GM23248 (cell line): ENCODE measurements at regions not wholly inside any gene's neighbourhood (a gene's known extent, or its start where the extent isn't known, plus 50 kb on each side); places are given as distances from the start of the nearest gene placed in this dataset.
"Not testable (repeated sequence)": the region's sequence is repeated elsewhere in the genome, so short reads cannot be mapped to it uniquely, and the experiment has no call there.

ENCODE experiments used
- EZH2 ChIP-seq: fragments of 200-600 bp; sonication (generic); IDR thresholded peaks from 2 replicates; pipeline ENCODE4 v1.6.1; 2018; ENCODE audit warnings: antibody characterized with exemption, mild to moderate bottlenecking; ENCODE audit not compliant: insufficient read depth, poor library complexity, severe bottlenecking
- EZH2phosphoT487 ChIP-seq: fragments of 200-600 bp; sonication (generic); IDR thresholded peaks from 2 replicates; pipeline ENCODE4 v1.6.1; 2018; ENCODE audit warnings: antibody characterized with exemption, moderate library complexity, mild to moderate bottlenecking, low read depth; ENCODE audit not compliant: insufficient read depth

- not testable (repeated sequence) for TF ChIP-seq EZH2, EZH2phosphoT487
These were observed 588.1 kb downstream of the TTLL7 start for GRCh38 chr1:83410746-83411413.
